ENCODE measurements at regions not wholly inside any gene's neighbourhood (a gene's known extent, or its start where the extent isn't known, plus 50 kb on each side); places are given as distances from the start of the nearest gene placed in this dataset.

DNA sequence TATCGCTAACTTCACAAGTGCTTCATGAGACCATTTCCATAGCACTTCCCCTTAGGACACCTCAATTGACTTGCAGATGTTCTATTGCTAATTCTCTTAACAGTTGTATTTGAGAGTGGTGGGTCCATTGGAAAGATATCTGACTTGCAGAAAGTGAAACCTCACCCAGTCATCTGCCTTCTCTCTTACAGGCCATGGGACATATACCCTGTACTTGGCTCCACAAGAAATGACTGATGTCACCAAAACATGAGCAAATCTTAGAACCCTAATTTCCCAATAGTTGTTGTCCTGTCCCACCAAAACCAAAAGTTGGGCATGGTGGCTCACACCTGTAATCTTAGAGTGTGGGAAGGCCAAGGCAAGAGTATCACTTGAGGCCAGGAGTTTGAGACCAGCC lies 101.9 kb upstream of the MAML3 start:
- H3K9me3 Mint-ChIP-seq = no peaks in the 10 kb centered on the region
- H3K27me3 Mint-ChIP-seq = peaks cover 26 to 59% of the 10 kb centered on the region in 2 donors
- Histone ChIP-seq H3K9me3 (ENCODE audit: low read length) (no peaks in the 10 kb centered on the region), H3K36me3 (ENCODE audit: insufficient read depth, low read length) (no peaks in the 10 kb centered on the region), H3K27ac (ENCODE audit: low read depth, low read length) (no peak overlapping the region), H3K27me3 (ENCODE audit: insufficient read depth, low read length, poor library complexity, severe bottlenecking) (peaks cover 19% of the 10 kb centered on the region), H3K4me1 (ENCODE audit: insufficient read depth, low read length) (no peaks in the 10 kb centered on the region), H3K4me3 (ENCODE audit: low read length) (no peak overlapping the region)
- ChIA-PET CTCF (interaction anchor here (5.8 kb wide), 1 partner anchor 244 kb away, joined by 54 read pairs; no protein-coding TSS in a partner anchor), POLR2A (no interaction called here)
- H3K27ac Mint-ChIP-seq = no peak overlapping the region
- no peak for DNase-seq
- H3K4me3 Mint-ChIP-seq = no peak overlapping the region
- H3K36me3 Mint-ChIP-seq = no peaks in the 10 kb centered on the region
- H3K4me1 Mint-ChIP-seq = peaks cover 7 to 9% (median 9%) of the 10 kb centered on the region in 3 donors

GRCh38 chr4:140255467-140255866 lies 101.5 kb upstream of the MAML3 start:
- H3K27me3 Mint-ChIP-seq = peaks cover 26 to 62% of the 10 kb centered on the region in 2 donors
- no peaks in the 10 kb centered on the region for H3K9me3 ChIP-seq (ENCODE audit: low read length)
- CTCF ChIA-PET = interaction anchor here (1.8 to 5.8 kb wide), 3 partner anchors 12 to 652 kb away, joined by 4 to 54 read pairs (median 24); no protein-coding TSS in a partner anchor
- no peak overlapping the region for H3K4me3 Mint-ChIP-seq
- peaks cover 7 to 9% (median 9%) of the 10 kb centered on the region in 3 donors for H3K4me1 Mint-ChIP-seq
- H3K4me3 ChIP-seq (ENCODE audit: low read length) = no peak overlapping the region
- no peaks in the 10 kb centered on the region for H3K36me3 Mint-ChIP-seq
- no peaks in the 10 kb centered on the region for H3K36me3 ChIP-seq (ENCODE audit: insufficient read depth, low read length)
- no peaks in the 10 kb centered on the region for H3K9me3 Mint-ChIP-seq
- H3K4me1 ChIP-seq (ENCODE audit: insufficient read depth, low read length) = no peaks in the 10 kb centered on the region
- no peak for DNase-seq
- H3K27ac Mint-ChIP-seq = no peak overlapping the region
- POLR2A ChIA-PET = no interaction called here
- H3K27me3 ChIP-seq (ENCODE audit: insufficient read depth, low read length, poor library complexity, severe bottlenecking) = peaks cover 19% of the 10 kb centered on the region
- no peak overlapping the region for H3K27ac ChIP-seq (ENCODE audit: low read depth, low read length)

DNA sequence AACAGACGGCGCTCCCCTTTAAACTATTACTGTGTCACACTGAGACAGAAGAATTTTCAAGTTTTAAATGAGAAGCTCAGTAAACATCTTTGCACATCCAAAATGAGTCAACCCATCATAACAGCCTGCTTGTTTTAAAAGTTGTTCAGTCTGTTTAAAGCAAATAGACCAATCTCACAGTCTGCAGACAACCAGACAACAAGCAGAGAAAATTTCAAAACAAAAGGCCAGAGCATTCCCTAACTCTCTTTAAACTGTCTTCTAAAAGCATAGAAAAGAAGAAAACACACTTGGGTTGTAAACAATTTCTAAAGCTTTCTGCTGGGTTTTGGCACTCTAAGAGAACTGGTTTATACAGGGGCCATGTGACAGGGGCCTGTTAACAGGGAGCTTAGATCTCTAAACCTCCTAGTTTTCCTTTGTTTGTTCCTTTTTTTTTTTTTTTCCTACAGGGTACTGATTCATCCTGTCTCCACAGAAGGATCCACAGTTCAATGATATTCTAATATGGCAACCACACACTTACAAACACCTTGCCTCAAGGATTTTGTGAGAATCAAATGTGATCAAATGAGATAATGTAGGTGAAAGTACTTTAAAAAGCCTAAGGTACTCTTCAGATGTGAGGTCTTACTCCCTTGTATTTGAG lies 100.8 kb upstream of the MAML3 start:
- H3K4me3 Mint-ChIP-seq = peak overlapping the region in 1 of 7 donors; percentile 48
- H3K27me3 Mint-ChIP-seq = peaks cover 26 to 57% of the 10 kb centered on the region in 2 donors
- H3K4me1 Mint-ChIP-seq = peaks cover 7 to 9% (median 9%) of the 10 kb centered on the region in 3 donors
- POLR2A ChIA-PET = no interaction called here
- no peaks in the 10 kb centered on the region for H3K36me3 Mint-ChIP-seq
- Histone ChIP-seq H3K36me3 (ENCODE audit: insufficient read depth, low read length) (no peaks in the 10 kb centered on the region), H3K9me3 (ENCODE audit: low read length) (no peaks in the 10 kb centered on the region), H3K4me3 (ENCODE audit: low read length) (no peak overlapping the region), H3K27me3 (ENCODE audit: insufficient read depth, low read length, poor library complexity, severe bottlenecking) (peaks cover 19% of the 10 kb centered on the region), H3K4me1 (ENCODE audit: insufficient read depth, low read length) (no peaks in the 10 kb centered on the region), H3K27ac (ENCODE audit: low read depth, low read length) (no peak overlapping the region)
- no peak overlapping the region for H3K27ac Mint-ChIP-seq
- CTCF ChIA-PET = interaction anchor here (1.4 to 5.8 kb wide), 4 partner anchors 11 to 651 kb away, joined by 3 to 54 read pairs (median 14); no protein-coding TSS in a partner anchor
- no peaks in the 10 kb centered on the region for H3K9me3 Mint-ChIP-seq
- no peak for DNase-seq

DNA sequence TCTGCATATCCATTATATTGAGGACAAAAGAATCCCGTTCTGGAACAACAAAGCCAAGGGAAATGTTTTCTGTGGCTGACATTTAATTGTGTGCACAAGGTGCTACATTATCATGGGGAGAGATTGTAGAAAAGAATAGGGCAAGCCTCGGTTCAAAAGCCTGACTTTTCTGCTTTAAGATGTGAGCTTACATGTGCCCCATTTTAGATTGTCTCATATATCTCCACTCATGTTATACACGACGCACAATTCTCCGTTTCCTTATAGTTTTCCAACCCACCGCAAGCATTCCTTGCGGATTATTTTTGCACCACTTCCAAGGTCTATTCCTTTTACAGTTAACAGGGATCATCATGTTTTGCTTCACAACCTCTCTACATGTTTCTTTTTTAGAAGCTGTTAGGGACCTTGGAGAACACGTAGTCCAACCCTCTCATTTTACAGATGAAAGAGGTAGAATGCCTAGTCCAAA lies 99.6 kb upstream of the MAML3 start:
- peaks cover 28 to 47% of the 10 kb centered on the region in 2 donors for H3K27me3 Mint-ChIP-seq
- H3K27me3 ChIP-seq (ENCODE audit: insufficient read depth, low read length, poor library complexity, severe bottlenecking) = peaks cover 19% of the 10 kb centered on the region
- H3K4me3 Mint-ChIP-seq = peak overlapping the region; percentile 49 to 82 (median 75)
- H3K9me3 ChIP-seq (ENCODE audit: low read length) = no peaks in the 10 kb centered on the region
- DNase-seq = no peak
- no peaks in the 10 kb centered on the region for H3K36me3 ChIP-seq (ENCODE audit: insufficient read depth, low read length)
- no peak overlapping the region for H3K27ac ChIP-seq (ENCODE audit: low read depth, low read length)
- no peak overlapping the region for H3K27ac Mint-ChIP-seq
- H3K4me1 Mint-ChIP-seq = peaks cover 7 to 9% (median 9%) of the 10 kb centered on the region in 3 donors
- no peaks in the 10 kb centered on the region for H3K4me1 ChIP-seq (ENCODE audit: insufficient read depth, low read length)
- no peaks in the 10 kb centered on the region for H3K9me3 Mint-ChIP-seq
- H3K4me3 ChIP-seq (ENCODE audit: low read length) = no peak overlapping the region
- ChIA-PET CTCF (interaction anchor here (0.6 to 5.8 kb wide), 22 partner anchors 9 to 650 kb away, joined by 3 to 54 read pairs (median 4); no protein-coding TSS in a partner anchor), POLR2A (no interaction called here)
- no peaks in the 10 kb centered on the region for H3K36me3 Mint-ChIP-seq

DNA sequence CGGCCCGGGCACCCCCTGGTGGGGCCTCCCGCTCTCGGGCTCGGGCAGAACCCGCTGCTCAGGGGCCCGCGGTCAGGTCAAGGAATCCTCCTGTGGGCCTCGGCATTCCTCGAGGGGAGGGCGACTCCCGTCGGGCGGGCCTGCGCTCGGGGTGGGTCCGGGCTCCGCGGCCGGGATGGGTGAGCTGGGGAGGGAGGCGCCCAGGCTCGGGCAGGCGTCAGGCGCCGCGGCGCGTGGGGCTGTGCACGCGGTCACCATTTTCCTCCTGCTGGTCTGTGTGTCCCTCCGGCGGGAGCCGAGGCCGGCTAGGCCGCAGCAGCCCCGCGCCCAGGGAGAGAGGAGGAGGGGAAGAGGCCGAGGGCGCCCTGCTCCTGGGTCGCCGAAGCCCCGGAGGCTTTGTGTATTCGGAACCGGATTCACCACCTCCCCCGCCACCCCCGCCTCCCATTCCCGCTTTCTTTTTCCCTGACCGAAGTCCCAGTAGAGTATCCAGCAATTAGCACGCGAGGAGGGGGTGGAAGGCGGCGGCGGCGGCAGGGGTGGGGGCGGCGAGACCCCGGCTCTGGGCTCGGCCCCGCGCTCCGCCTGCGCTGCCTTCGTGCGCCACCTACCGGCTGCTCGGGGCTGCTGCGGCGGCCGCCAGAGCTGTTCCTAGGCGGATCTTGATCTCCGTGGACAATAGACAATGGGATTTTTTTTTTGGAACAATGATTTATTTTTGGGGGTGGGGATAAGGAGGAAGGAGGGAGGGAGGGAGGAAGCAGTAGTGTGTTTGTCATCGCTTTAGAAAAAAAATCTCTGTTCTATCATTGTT lies 99.0 kb upstream of the MAML3 start:
- no peak overlapping the region for H3K27ac ChIP-seq (ENCODE audit: low read depth, low read length)
- CTCF ChIA-PET = interaction anchor here (0.6 to 5.8 kb wide), 28 partner anchors 9 to 647 kb away, joined by 3 to 54 read pairs (median 4); no protein-coding TSS in a partner anchor

GRCh38 chr4:140252141-140252741 lies 98.3 kb upstream of the MAML3 start:
- H3K27ac Mint-ChIP-seq = no peak overlapping the region

More for the DNA sequence above, 99.0 kb upstream of the MAML3 start:
- Mint-ChIP-seq H3K4me3 (peak overlapping the region; percentile 49 to 82 (median 75)), H3K36me3 (no peaks in the 10 kb centered on the region), H3K9me3 (no peaks in the 10 kb centered on the region), H3K4me1 (peaks cover 7 to 9% (median 9%) of the 10 kb centered on the region in 3 donors), H3K27me3 (peaks cover 28 to 46% of the 10 kb centered on the region in 2 donors), H3K27ac (no peak overlapping the region)
- POLR2A ChIA-PET = interaction anchor here (0.7 kb wide), 1 partner anchor 10 kb away, joined by 3 read pairs; no protein-coding TSS in a partner anchor
- H3K36me3 ChIP-seq (ENCODE audit: insufficient read depth, low read length) = no peaks in the 10 kb centered on the region
- no peaks in the 10 kb centered on the region for H3K9me3 ChIP-seq (ENCODE audit: low read length)
- H3K4me1 ChIP-seq (ENCODE audit: insufficient read depth, low read length) = no peaks in the 10 kb centered on the region
- H3K4me3 ChIP-seq (ENCODE audit: low read length) = peak overlapping the region; percentile 37
- H3K27me3 ChIP-seq (ENCODE audit: insufficient read depth, low read length, poor library complexity, severe bottlenecking) = peaks cover 19% of the 10 kb centered on the region
- DNase-seq = peak; percentile 37 to 61 (median 48)

GRCh38 chr4:140251571-140251970 lies 97.6 kb upstream of the MAML3 start:
- H3K27ac ChIP-seq (ENCODE audit: low read depth, low read length) = no peak overlapping the region
- H3K36me3 ChIP-seq (ENCODE audit: insufficient read depth, low read length) = no peaks in the 10 kb centered on the region
- no peaks in the 10 kb centered on the region for H3K4me1 ChIP-seq (ENCODE audit: insufficient read depth, low read length)
- peak overlapping the region in 6 of 7 donors; percentile 29 to 88 (median 64) for H3K4me3 Mint-ChIP-seq
- no peaks in the 10 kb centered on the region for H3K9me3 ChIP-seq (ENCODE audit: low read length)
- H3K4me3 ChIP-seq (ENCODE audit: low read length) = no peak overlapping the region
- POLR2A ChIA-PET = no interaction called here
- no peaks in the 10 kb centered on the region for H3K9me3 Mint-ChIP-seq
- DNase-seq = no peak
- CTCF ChIA-PET = interaction anchor here (0.7 to 5.8 kb wide), 8 partner anchors 8 to 240 kb away, joined by 3 to 54 read pairs (median 6); no protein-coding TSS in a partner anchor
- H3K27me3 Mint-ChIP-seq = peaks cover 28 to 42% of the 10 kb centered on the region in 2 donors
- peaks cover 7 to 9% (median 9%) of the 10 kb centered on the region in 3 donors for H3K4me1 Mint-ChIP-seq
- peaks cover 19% of the 10 kb centered on the region for H3K27me3 ChIP-seq (ENCODE audit: insufficient read depth, low read length, poor library complexity, severe bottlenecking)
- H3K36me3 Mint-ChIP-seq = no peaks in the 10 kb centered on the region
- H3K27ac Mint-ChIP-seq = no peak overlapping the region

More at GRCh38 chr4:140252141-140252741, 98.3 kb upstream of the MAML3 start:
- Mint-ChIP-seq H3K36me3 (no peaks in the 10 kb centered on the region), H3K4me1 (peaks cover 7 to 9% (median 9%) of the 10 kb centered on the region in 3 donors), H3K4me3 (peak overlapping the region; percentile 32 to 88 (median 76)), H3K27me3 (peaks cover 28 to 44% of the 10 kb centered on the region in 2 donors), H3K9me3 (no peaks in the 10 kb centered on the region)
- no peaks in the 10 kb centered on the region for H3K36me3 ChIP-seq (ENCODE audit: insufficient read depth, low read length)
- peaks cover 19% of the 10 kb centered on the region for H3K27me3 ChIP-seq (ENCODE audit: insufficient read depth, low read length, poor library complexity, severe bottlenecking)
- ChIA-PET POLR2A (no interaction called here), CTCF (interaction anchor here (0.7 to 5.8 kb wide), 15 partner anchors 9 to 595 kb away, joined by 3 to 54 read pairs (median 4); no protein-coding TSS in a partner anchor)
- H3K27ac ChIP-seq (ENCODE audit: low read depth, low read length) = no peak overlapping the region
- H3K4me1 ChIP-seq (ENCODE audit: insufficient read depth, low read length) = no peaks in the 10 kb centered on the region
- DNase-seq = no peak
- H3K9me3 ChIP-seq (ENCODE audit: low read length) = no peaks in the 10 kb centered on the region
- no peak overlapping the region for H3K4me3 ChIP-seq (ENCODE audit: low read length)
